ENCODE measurements at regions not wholly inside any gene's neighbourhood (a gene's known extent, or its start where the extent isn't known, plus 50 kb on each side); places are given as distances from the start of the nearest gene placed in this dataset.

DNA sequence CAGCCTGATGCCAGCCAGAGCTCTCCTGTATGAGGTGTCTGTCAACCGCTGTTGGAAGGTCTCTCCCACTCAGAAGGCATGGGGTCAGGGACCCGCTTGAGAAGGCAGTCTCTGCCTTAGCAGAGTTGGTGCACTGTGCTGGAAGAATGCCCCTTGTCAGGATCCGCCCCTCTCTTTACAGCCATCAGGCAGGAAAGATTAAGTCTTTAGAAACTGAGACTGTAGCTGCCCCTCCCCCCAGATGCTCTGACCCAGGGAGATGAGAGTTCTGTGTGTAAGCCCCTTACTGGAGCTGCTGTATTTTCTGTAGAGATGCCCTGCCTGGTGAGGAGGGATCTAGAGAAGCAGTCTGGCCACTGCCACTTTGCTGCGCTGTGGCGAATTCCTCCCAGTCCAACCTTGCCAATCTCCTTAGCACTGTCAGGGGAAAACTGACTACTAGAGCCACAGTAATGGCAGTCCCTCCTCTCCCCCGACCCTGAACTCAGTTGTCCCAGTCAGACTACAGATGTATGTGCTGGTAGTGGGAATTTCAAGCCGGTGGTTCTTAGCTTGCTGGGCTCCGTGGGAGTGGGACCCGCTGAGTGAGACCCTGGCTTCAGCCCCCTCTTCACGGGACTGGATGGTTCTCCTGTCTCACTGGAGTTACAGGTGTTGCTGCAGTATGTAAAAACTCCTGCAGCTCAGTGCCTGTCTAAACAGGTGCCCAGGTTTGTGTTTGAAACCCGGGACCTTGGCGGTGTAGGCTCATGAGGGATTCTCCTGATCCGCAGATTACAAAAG is 285.5 kb upstream of the ZWINT start:
- Mint-ChIP-seq H3K4me1 (ENCODE audit: low read depth) (no peaks in the 10 kb centered on the region), H3K36me3 (ENCODE audit: low read depth) (no peaks in the 10 kb centered on the region), H3K4me3 (no peak overlapping the region), H3K27me3 (no peaks in the 10 kb centered on the region), H3K9me3 (peaks cover 26% of the 10 kb centered on the region), H3K27ac (no peak overlapping the region)
- CTCF ChIA-PET, result no interaction called here
- POLR2A ChIA-PET, result no interaction called here
- TF ChIP-seq, protein P1, sequence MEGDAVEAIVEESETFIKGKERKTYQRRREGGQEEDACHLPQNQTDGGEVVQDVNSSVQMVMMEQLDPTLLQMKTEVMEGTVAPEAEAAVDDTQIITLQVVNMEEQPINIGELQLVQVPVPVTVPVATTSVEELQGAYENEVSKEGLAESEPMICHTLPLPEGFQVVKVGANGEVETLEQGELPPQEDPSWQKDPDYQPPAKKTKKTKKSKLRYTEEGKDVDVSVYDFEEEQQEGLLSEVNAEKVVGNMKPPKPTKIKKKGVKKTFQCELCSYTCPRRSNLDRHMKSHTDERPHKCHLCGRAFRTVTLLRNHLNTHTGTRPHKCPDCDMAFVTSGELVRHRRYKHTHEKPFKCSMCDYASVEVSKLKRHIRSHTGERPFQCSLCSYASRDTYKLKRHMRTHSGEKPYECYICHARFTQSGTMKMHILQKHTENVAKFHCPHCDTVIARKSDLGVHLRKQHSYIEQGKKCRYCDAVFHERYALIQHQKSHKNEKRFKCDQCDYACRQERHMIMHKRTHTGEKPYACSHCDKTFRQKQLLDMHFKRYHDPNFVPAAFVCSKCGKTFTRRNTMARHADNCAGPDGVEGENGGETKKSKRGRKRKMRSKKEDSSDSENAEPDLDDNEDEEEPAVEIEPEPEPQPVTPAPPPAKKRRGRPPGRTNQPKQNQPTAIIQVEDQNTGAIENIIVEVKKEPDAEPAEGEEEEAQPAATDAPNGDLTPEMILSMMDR (IDR thresholded peaks at IDR 0.05), result no peak
- intact Hi-C loops (cut with micrococcal nuclease), result no loop called here
- DNase-seq (no peak), ATAC-seq (no peak)

GRCh38 chr10:56633876-56634452 is 272.9 kb upstream of the ZWINT start:
- no peak for ATAC-seq
- POLR2A ChIA-PET, result no interaction called here
- TF ChIP-seq, protein P1 (IDR thresholded peaks at IDR 0.05), result no peak

DNA sequence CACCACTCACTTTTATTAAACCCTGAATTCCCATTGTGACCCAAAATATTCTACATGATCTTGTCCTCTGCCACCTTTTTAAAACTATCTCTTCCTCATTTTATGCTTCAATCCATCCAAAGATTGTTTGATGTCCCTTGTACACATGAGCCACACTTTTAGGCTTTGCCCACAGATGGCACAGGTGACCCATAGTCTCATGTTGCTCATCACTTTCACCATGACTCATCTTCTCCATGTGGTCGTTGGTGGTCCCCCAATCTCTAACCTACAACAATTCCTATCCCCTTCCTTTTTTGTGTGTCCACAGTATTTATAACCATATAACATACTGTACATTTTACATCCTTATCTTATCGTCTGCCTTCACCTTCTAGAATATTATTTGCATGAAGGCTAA is 271.5 kb upstream of the ZWINT start:
- Mint-ChIP-seq H3K9me3 (peaks cover 15% of the 10 kb centered on the region), H3K27ac (no peak overlapping the region), H3K4me1 (ENCODE audit: low read depth) (no peaks in the 10 kb centered on the region), H3K27me3 (no peaks in the 10 kb centered on the region), H3K4me3 (no peak overlapping the region), H3K36me3 (ENCODE audit: low read depth) (no peaks in the 10 kb centered on the region)
- CTCF ChIA-PET, result no interaction called here
- TF ChIP-seq, protein P1 (IDR thresholded peaks at IDR 0.05), result no peak
- DNase-seq, result no peak
- POLR2A ChIA-PET, result no interaction called here
- no peak for ATAC-seq
- intact Hi-C loops (cut with micrococcal nuclease), result no loop called here

More at GRCh38 chr10:56633876-56634452, 272.9 kb upstream of the ZWINT start:
- no peak for DNase-seq
- H3K4me3 Mint-ChIP-seq, result no peak overlapping the region
- intact Hi-C loops (cut with micrococcal nuclease), result no loop called here
- peaks cover 22% of the 10 kb centered on the region for H3K9me3 Mint-ChIP-seq
- H3K27me3 Mint-ChIP-seq, result no peaks in the 10 kb centered on the region
- CTCF ChIA-PET, result no interaction called here
- no peak overlapping the region for H3K27ac Mint-ChIP-seq
- H3K4me1 Mint-ChIP-seq (ENCODE audit: low read depth), result no peaks in the 10 kb centered on the region
- H3K36me3 Mint-ChIP-seq (ENCODE audit: low read depth), result no peaks in the 10 kb centered on the region

- ChIA-PET POLR2A (no interaction called here), CTCF (no interaction called here)
- intact Hi-C loops (cut with micrococcal nuclease), result no loop called here
- no peaks in the 10 kb centered on the region for H3K36me3 Mint-ChIP-seq (ENCODE audit: low read depth)
- peaks cover 12% of the 10 kb centered on the region for H3K9me3 Mint-ChIP-seq
- TF ChIP-seq, protein P1 (IDR thresholded peaks at IDR 0.05), result no peak
- DNase-seq (no peak), ATAC-seq (no peak)
- no peak overlapping the region for H3K4me3 Mint-ChIP-seq
- H3K27ac Mint-ChIP-seq, result no peak overlapping the region
- no peaks in the 10 kb centered on the region for H3K4me1 Mint-ChIP-seq (ENCODE audit: low read depth)
- no peaks in the 10 kb centered on the region for H3K27me3 Mint-ChIP-seq
Measured at GRCh38 chr10:56624082-56624481, 263.0 kb upstream of the ZWINT start.

DNA sequence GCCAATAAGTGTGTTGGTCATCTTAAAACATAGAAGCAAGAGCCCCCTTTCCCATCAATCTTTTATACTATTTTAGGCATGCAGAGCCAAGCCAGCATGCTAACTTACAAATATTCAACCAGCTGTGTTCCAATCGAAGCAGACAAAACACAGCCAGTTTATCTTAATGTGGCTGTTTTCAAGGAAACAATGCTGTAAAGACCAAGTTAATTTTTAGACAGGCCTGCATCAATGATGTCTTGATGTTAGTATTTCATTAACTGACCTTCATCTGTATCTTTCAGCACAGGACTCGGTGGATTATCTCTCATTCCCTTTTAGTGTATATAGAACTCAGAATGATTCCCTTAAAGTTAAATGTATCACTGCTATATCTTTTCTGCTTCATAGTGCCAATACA is 262.0 kb upstream of the ZWINT start:
- CTCF ChIA-PET, result no interaction called here
- no peak overlapping the region for H3K27ac Mint-ChIP-seq
- H3K27me3 Mint-ChIP-seq, result no peaks in the 10 kb centered on the region
- ATAC-seq (no peak), DNase-seq (no peak)
- TF ChIP-seq, protein P1 (IDR thresholded peaks at IDR 0.05), result no peak
- no peak overlapping the region for H3K4me3 Mint-ChIP-seq
- POLR2A ChIA-PET, result no interaction called here
- intact Hi-C loops (cut with micrococcal nuclease), result no loop called here
- H3K9me3 Mint-ChIP-seq, result peaks cover 12% of the 10 kb centered on the region
- H3K4me1 Mint-ChIP-seq (ENCODE audit: low read depth), result no peaks in the 10 kb centered on the region
- H3K36me3 Mint-ChIP-seq (ENCODE audit: low read depth), result no peaks in the 10 kb centered on the region

All from activated CD8-positive, alpha-beta T cell treated with anti-CD3 and anti-CD28 coated beads for 36 hours (primary cell).